HEK293 (cell line): ENCODE measurements at regions not wholly inside any gene's neighbourhood (a gene's known extent, or its start where the extent isn't known, plus 50 kb on each side); places are given as distances from the start of the nearest gene placed in this dataset.

ENCODE experiments used
- CTCF ChIA-PET: fragments of 350-600 bp; formaldehyde crosslinking; extraction: SDS; loops from one replicate; lab custom pipeline; 2021; ENCODE audit warnings: antibody characterized with exemption; lab: Yijun Ruan, JAX
- POLR2A ChIA-PET: fragments of 300-600 bp; formaldehyde crosslinking; extraction: SDS; loops from one replicate; lab custom pipeline; 2020; ENCODE audit warnings: antibody characterized with exemption, inconsistent platforms; lab: Yijun Ruan, JAX
- H3K27ac ChIP-seq: fragments of 200-500 bp; sonication (Bioruptor generic); 2 replicates; pipeline ENCODE4 v1.5.1; 2014; ENCODE audit warnings: low read depth, low read length, control low read depth, inconsistent platforms; ENCODE audit errors: extremely low read depth
- H3K36me3 ChIP-seq, 2 experiments: fragments of 200-500 bp in 1 of 2; sonication (Bioruptor generic) in 1 of 2; 1 replicate in 1 of 2; 2 replicates in 1 of 2; pipeline ENCODE4 v1.5.1; 2014 to 2017; ENCODE audit warnings: inconsistent platforms in 2 of 2, low read length in 2 of 2; ENCODE audit not compliant: control insufficient read depth in 2 of 2, insufficient read depth in 1 of 2
- H3K4me1 ChIP-seq: fragments of 200-500 bp; sonication (Bioruptor generic); 2 replicates; pipeline ENCODE4 v1.5.1; 2014; ENCODE audit warnings: mild to moderate bottlenecking, low read length, inconsistent platforms; ENCODE audit not compliant: control insufficient read depth, insufficient read depth
- H3K4me3 ChIP-seq: 2 replicates; pipeline ENCODE4 v1.5.1; 2011; ENCODE audit warnings: low read depth, mild to moderate bottlenecking, control low read depth, low read length, moderate library complexity
- H3K9me3 ChIP-seq: fragments of 200-500 bp; sonication (Bioruptor generic); 2 replicates; pipeline ENCODE4 v1.5.1; 2014; ENCODE audit warnings: low read depth, low read length, inconsistent platforms; ENCODE audit not compliant: control insufficient read depth, insufficient read depth
- EGR2 ChIP-seq: fragments of 450-650 bp; formaldehyde crosslinking; IDR thresholded peaks from 2 replicates; pipeline ENCODE4 v1.5.1; 2016; ENCODE audit warnings: low read depth, missing biosample characterization, missing genetic modification characterization
- KLF1 ChIP-seq: fragments of 450-650 bp; formaldehyde crosslinking; IDR thresholded peaks from 2 replicates; pipeline ENCODE4 v1.5.1; 2016; ENCODE audit warnings: missing biosample characterization, missing genetic modification characterization
- KLF10 ChIP-seq: fragments of 450-650 bp; IDR thresholded peaks from 2 replicates; pipeline ENCODE4 v1.5.1; 2018; ENCODE audit warnings: missing biosample characterization, mild to moderate bottlenecking, missing genetic modification characterization
- ZFHX2 ChIP-seq: fragments of 450-650 bp; formaldehyde crosslinking; conservative IDR thresholded peaks from 2 replicates; pipeline ENCODE4 v1.5.1; 2016; ENCODE audit warnings: missing biosample characterization, missing genetic modification characterization
- ZFP41 ChIP-seq: fragments of 450-650 bp; formaldehyde crosslinking; IDR thresholded peaks from 2 replicates; pipeline ENCODE4 v1.5.1; 2016; ENCODE audit warnings: missing biosample characterization, missing genetic modification characterization, borderline replicate concordance
- ZIC2 ChIP-seq: fragments of 450-650 bp; formaldehyde crosslinking; IDR thresholded peaks from 2 replicates; pipeline ENCODE4 v1.5.1; 2016; ENCODE audit warnings: missing biosample characterization, missing genetic modification characterization
- ZNF146 ChIP-seq: fragments of 450-650 bp; formaldehyde crosslinking; IDR thresholded peaks from 2 replicates; pipeline ENCODE4 v1.5.1; 2016; ENCODE audit warnings: missing biosample characterization, missing genetic modification characterization
- ZNF157 ChIP-seq: fragments of 450-650 bp; formaldehyde crosslinking; IDR thresholded peaks from 2 replicates; pipeline ENCODE4 v1.5.1; 2016; ENCODE audit warnings: missing biosample characterization, missing genetic modification characterization
- ZNF366 ChIP-seq: fragments of 450-650 bp; formaldehyde crosslinking; conservative IDR thresholded peaks from 2 replicates; pipeline ENCODE4 v1.5.1; 2016; ENCODE audit warnings: missing biosample characterization, missing genetic modification characterization
- ZNF514 ChIP-seq: fragments of 450-650 bp; formaldehyde crosslinking; IDR thresholded peaks from 2 replicates; pipeline ENCODE4 v1.5.1; 2016; ENCODE audit warnings: missing biosample characterization, missing genetic modification characterization
- ZNF558 ChIP-seq: fragments of 450-650 bp; formaldehyde crosslinking; IDR thresholded peaks from 2 replicates; pipeline ENCODE4 v1.5.1; 2016; ENCODE audit warnings: missing biosample characterization, missing genetic modification characterization
- ZNF571 ChIP-seq: fragments of 450-650 bp; formaldehyde crosslinking; IDR thresholded peaks from 2 replicates; pipeline ENCODE4 v1.5.0; 2017; ENCODE audit warnings: missing biosample characterization, missing genetic modification characterization
- ZNF707 ChIP-seq: fragments of 450-650 bp; formaldehyde crosslinking; IDR thresholded peaks from 2 replicates; pipeline ENCODE4 v1.5.1; 2016; ENCODE audit warnings: missing biosample characterization, missing genetic modification characterization
- ZSCAN16 ChIP-seq: fragments of 450-650 bp; formaldehyde crosslinking; IDR thresholded peaks from 2 replicates; pipeline ENCODE4 v1.5.1; 2016; ENCODE audit warnings: missing biosample characterization, missing genetic modification characterization
- TF ChIP-seq, protein P1 (sequence below): fragments of 450-650 bp; formaldehyde crosslinking; IDR thresholded peaks from 2 replicates; pipeline ENCODE4 v1.5.1; 2017; ENCODE audit warnings: missing biosample characterization, missing genetic modification characterization
- TF ChIP-seq, protein P2 (sequence below): fragments of 450-650 bp; formaldehyde crosslinking; IDR thresholded peaks from 2 replicates; pipeline ENCODE4 v1.5.1; 2017; ENCODE audit warnings: missing biosample characterization, missing genetic modification characterization
- TF ChIP-seq, protein P3 (sequence below): fragments of 450-650 bp; formaldehyde crosslinking; IDR thresholded peaks from 2 replicates; pipeline ENCODE4 v1.5.1; 2016; ENCODE audit warnings: missing biosample characterization, missing genetic modification characterization
- TF ChIP-seq, protein P4 (sequence below): fragments of 450-650 bp; formaldehyde crosslinking; IDR thresholded peaks from 2 replicates; pipeline ENCODE4 v1.5.1; 2016; ENCODE audit warnings: missing biosample characterization, missing genetic modification characterization

DNA sequence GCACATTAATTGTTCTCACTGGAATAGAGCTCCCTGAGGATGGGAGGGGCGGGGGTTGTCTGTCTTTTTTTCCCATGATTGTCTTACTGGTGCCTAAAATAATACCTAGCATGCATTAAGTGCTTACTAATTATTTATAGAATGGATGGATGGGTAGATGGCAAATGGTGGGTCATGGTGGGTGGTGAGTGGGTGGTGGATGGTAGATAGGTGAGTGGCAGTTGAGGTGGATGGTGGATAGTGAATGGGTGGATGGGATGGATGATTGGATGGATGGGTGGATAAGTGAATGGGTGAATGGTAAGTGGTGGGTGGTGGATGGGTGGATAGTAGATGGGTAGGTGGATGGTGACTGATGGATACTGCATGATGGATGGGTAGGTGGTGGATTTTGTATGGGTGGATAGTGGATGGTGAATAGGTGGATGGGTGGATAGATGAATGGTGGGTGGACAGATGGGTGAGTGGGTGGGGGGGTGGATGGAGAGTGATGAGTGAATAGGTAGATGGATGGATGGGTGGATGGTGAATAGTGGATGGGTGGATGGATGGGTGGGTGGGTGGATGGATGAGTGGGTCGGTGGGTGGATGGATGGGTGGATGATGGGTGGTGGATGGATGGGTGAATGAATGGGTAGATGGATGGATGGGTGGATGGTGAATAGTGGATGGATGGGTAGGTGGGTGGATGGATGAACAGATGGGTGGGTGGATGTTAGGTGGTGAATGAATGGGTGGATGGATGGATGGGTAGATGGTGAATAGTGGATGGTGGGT, 51.6 kb downstream of the RBFOX3 start:
- no peaks in the 10 kb centered on the region for H3K9me3 ChIP-seq
- no peaks in the 10 kb centered on the region; a peak in 1 of 3 replicates for H3K36me3 ChIP-seq
- H3K27ac ChIP-seq: no peak overlapping the region
- ChIA-PET POLR2A (no interaction called here), CTCF (no interaction called here)
- H3K4me3 ChIP-seq: no peak overlapping the region
- no peaks in the 10 kb centered on the region for H3K4me1 ChIP-seq
- peak; percentile 99 for TF ChIP-seq EGR2
- TF ChIP-seq ZNF514 (tag by site-specific recombination): no peak
- no peak for TF ChIP-seq KLF10 (tag by site-specific recombination)
- TF ChIP-seq, protein P1, sequence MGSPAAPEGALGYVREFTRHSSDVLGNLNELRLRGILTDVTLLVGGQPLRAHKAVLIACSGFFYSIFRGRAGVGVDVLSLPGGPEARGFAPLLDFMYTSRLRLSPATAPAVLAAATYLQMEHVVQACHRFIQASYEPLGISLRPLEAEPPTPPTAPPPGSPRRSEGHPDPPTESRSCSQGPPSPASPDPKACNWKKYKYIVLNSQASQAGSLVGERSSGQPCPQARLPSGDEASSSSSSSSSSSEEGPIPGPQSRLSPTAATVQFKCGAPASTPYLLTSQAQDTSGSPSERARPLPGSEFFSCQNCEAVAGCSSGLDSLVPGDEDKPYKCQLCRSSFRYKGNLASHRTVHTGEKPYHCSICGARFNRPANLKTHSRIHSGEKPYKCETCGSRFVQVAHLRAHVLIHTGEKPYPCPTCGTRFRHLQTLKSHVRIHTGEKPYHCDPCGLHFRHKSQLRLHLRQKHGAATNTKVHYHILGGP (tag by site-specific recombination): no peak
- TF ChIP-seq ZFHX2 (tag by site-specific recombination): peak; percentile 98
- TF ChIP-seq, protein P2, sequence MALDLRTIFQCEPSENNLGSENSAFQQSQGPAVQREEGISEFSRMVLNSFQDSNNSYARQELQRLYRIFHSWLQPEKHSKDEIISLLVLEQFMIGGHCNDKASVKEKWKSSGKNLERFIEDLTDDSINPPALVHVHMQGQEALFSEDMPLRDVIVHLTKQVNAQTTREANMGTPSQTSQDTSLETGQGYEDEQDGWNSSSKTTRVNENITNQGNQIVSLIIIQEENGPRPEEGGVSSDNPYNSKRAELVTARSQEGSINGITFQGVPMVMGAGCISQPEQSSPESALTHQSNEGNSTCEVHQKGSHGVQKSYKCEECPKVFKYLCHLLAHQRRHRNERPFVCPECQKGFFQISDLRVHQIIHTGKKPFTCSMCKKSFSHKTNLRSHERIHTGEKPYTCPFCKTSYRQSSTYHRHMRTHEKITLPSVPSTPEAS: no peak
- no peak for TF ChIP-seq ZNF558 (tag by site-specific recombination)
- no peak for TF ChIP-seq ZFP41 (tag by site-specific recombination)
- TF ChIP-seq ZNF157: 0 out of 2 replicates have a peak, but pooled peaks have one; percentile 18
- TF ChIP-seq ZNF366 (tag by site-specific recombination): peak; percentile 37; the same call in 1 of the 2 replicates
- TF ChIP-seq ZSCAN16: no peak
- peak; percentile 85 for TF ChIP-seq KLF1
- TF ChIP-seq, protein P3, sequence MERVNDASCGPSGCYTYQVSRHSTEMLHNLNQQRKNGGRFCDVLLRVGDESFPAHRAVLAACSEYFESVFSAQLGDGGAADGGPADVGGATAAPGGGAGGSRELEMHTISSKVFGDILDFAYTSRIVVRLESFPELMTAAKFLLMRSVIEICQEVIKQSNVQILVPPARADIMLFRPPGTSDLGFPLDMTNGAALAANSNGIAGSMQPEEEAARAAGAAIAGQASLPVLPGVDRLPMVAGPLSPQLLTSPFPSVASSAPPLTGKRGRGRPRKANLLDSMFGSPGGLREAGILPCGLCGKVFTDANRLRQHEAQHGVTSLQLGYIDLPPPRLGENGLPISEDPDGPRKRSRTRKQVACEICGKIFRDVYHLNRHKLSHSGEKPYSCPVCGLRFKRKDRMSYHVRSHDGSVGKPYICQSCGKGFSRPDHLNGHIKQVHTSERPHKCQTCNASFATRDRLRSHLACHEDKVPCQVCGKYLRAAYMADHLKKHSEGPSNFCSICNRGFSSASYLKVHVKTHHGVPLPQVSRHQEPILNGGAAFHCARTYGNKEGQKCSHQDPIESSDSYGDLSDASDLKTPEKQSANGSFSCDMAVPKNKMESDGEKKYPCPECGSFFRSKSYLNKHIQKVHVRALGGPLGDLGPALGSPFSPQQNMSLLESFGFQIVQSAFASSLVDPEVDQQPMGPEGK (tag by site-specific recombination): no peak
- TF ChIP-seq ZNF707 (tag by site-specific recombination): no peak
- no peak for TF ChIP-seq ZNF146 (tag by site-specific recombination)
- TF ChIP-seq, protein P4, sequence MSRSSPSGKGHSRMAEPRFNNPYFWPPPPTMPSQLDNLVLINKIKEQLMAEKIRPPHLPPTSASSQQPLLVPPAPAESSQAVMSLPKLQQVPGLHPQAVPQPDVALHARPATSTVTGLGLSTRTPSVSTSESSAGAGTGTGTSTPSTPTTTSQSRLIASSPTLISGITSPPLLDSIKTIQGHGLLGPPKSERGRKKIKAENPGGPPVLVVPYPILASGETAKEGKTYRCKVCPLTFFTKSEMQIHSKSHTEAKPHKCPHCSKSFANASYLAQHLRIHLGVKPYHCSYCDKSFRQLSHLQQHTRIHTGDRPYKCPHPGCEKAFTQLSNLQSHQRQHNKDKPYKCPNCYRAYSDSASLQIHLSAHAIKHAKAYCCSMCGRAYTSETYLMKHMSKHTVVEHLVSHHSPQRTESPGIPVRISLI (tag by site-specific recombination): no peak

DNA sequence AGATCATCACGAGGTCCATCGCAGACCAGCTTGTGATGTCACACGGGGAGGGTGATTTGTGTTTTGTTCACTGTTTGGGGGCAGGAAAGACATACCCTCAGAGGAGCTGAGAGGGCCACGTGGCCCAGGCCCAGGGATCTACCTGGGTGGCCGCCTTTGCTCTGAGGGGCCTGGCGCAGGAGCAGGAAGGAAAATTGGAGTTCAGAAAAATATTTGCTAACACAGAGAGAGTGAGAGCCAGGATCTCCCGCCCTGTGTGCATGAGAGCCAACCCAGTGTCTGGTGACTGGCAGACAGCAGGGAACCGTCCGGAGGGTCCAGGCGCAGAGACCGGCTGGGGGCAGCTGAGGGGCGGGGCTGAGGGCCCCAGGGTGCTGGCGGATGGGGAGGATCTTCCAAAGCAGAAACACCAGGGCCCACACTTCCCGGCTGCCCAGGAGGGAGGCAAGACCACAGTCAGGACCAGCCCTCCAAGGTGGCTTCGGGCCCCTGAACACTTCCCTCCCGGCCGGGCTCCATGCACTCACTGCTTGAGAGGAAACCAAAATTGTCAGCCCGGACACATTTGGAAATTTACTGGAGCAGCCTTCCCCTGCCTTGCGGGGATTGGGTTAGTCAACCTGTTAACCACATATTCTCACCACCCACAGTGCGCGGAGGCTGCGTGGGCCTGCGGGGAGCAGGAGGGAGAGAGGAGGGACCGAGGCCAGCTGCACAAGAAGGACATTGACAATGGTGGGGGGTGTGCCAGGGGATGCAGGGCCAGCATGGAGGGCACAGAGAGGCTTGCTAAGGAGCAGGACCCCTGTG, 52.6 kb downstream of the RBFOX3 start:
- Histone ChIP-seq H3K4me3 (no peak overlapping the region), H3K36me3 (no peaks in the 10 kb centered on the region; a peak in 1 of 3 replicates), H3K4me1 (no peaks in the 10 kb centered on the region), H3K9me3 (no peaks in the 10 kb centered on the region), H3K27ac (no peak overlapping the region)
- POLR2A ChIA-PET: no interaction called here
- CTCF ChIA-PET: no interaction called here
- TF ChIP-seq ZNF571 (no peak), ZIC2 (tag by site-specific recombination) (peak; percentile 49)
